Body of pancreas (tissue), 4 donors: ENCODE measurements at regions not wholly inside any gene's neighbourhood (a gene's known extent, or its start where the extent isn't known, plus 50 kb on each side); places are given as distances from the start of the nearest gene placed in this dataset.

Experiments
- CTCF ChIP-seq, 7 experiments: fragments of 450-650 bp in 4 of 7; fragments of 200-600 bp in 3 of 7; sonication (generic) in 3 of 7; IDR thresholded peaks; one replicate each; pipeline ENCODE4 v1.5.1; 2016 to 2019; ENCODE audit warnings: antibody characterized with exemption in 7 of 7
- POLR2A ChIP-seq, 3 donors: fragments of 450-650 bp; IDR thresholded peaks; one replicate each; pipeline ENCODE4 v1.6.1; 2016; ENCODE audit warnings: antibody characterized with exemption in 3 of 3, mild to moderate bottlenecking in 2 of 3

GRCh38 chr9:22742401-22742800 is 295.8 kb downstream of the DMRTA1 start:
- TF ChIP-seq CTCF (IDR thresholded peaks at IDR 0.05) (no peak), POLR2A (IDR thresholded peaks at IDR 0.05) (no peak)
